GM13977 (cell line): ENCODE measurements at regions not wholly inside any gene's neighbourhood (a gene's known extent, or its start where the extent isn't known, plus 50 kb on each side); places are given as distances from the start of the nearest gene placed in this dataset.

Experiments
- DNase-seq: peaks from one replicate; pipeline ENCODE4 v3.0.0; 2012; ENCODE audit warnings: low spot score
- CTCF ChIP-seq: IDR thresholded peaks from 2 replicates; pipeline ENCODE4 v1.5.1; 2012; ENCODE audit warnings: mild to moderate bottlenecking, control low read depth; ENCODE audit not compliant: insufficient read depth; ENCODE audit errors: extremely low read depth, missing control alignments
- in situ Hi-C: fragments of 300-500 bp; cut with MboI; formaldehyde crosslinking; loops from one replicate; pipeline ENCODE4 v1.12.0; 2022; ENCODE audit warnings: low sequenced_read_pairs, low pct_unique_long_range_greater_than_20kb, mixed read lengths, inconsistent platforms; ENCODE audit not compliant: unreplicated experiment

GRCh38 chr2:196284144-196284844, 112.9 kb upstream of the STK17B start:
- no peak for TF ChIP-seq CTCF
- in situ Hi-C loops, result loop anchor here (25.0 kb wide), 1 partner anchor 478 kb away; no protein-coding TSS in a partner anchor

GRCh38 chr2:196284866-196285557, 113.6 kb upstream of the STK17B start:
- no peak for TF ChIP-seq CTCF
- in situ Hi-C loops, result loop anchor here (25.0 kb wide), 1 partner anchor 477 kb away; no protein-coding TSS in a partner anchor
- DNase-seq, result no peak

More at GRCh38 chr2:196284144-196284844, 112.9 kb upstream of the STK17B start:
- DNase-seq, result no peak

GRCh38 chr2:196286821-196287220, 115.4 kb upstream of the STK17B start:
- TF ChIP-seq CTCF, result no peak
- in situ Hi-C loops, result loop anchor here (25.0 kb wide), 1 partner anchor 475 kb away; no protein-coding TSS in a partner anchor
- DNase-seq, result peak; percentile 21

GRCh38 chr2:196287523-196287922, 116.1 kb upstream of the STK17B start:
- no peak for TF ChIP-seq CTCF
- in situ Hi-C loops, result loop anchor here (25.0 kb wide), 1 partner anchor 475 kb away; no protein-coding TSS in a partner anchor
- no peak for DNase-seq

- DNase-seq, result no peak
- no peak for TF ChIP-seq CTCF
- in situ Hi-C loops, result loop anchor here (25.0 kb wide), 1 partner anchor 474 kb away; no protein-coding TSS in a partner anchor
Measured at GRCh38 chr2:196288006-196288538, 116.7 kb upstream of the STK17B start.

- in situ Hi-C loops, result loop anchor here (25.0 kb wide), 1 partner anchor 473 kb away; no protein-coding TSS in a partner anchor
- no peak for TF ChIP-seq CTCF
- peak; percentile 19 for DNase-seq
Measured at GRCh38 chr2:196289000-196289399, 117.6 kb upstream of the STK17B start.
